Naive thymus-derived CD8-positive, alpha-beta T cell (primary cell): ENCODE measurements at regions not wholly inside any gene's neighbourhood (a gene's known extent, or its start where the extent isn't known, plus 50 kb on each side); places are given as distances from the start of the nearest gene placed in this dataset.
"Not testable (repeated sequence)": the region's sequence is repeated elsewhere in the genome, so short reads cannot be mapped to it uniquely, and the experiment has no call there.

Experiments
- ATAC-seq, 2 donors: fragments of 150-1000 bp; cut with Tn5 transposase in 1 of 2; sonication (Bioruptor Pico), chemical (Tn5 transposase) in 1 of 2; 1 replicate in 1 of 2; 2 replicates in 1 of 2; pipeline ENCODE4 v1.10.0; 2021; ENCODE audit warnings: mild to moderate bottlenecking in 2 of 2, moderate library complexity in 2 of 2
- POLR2A ChIA-PET: fragments of 350-600 bp; sonication (Branson Sonifier 250); formaldehyde crosslinking; loops from one replicate; lab custom pipeline; 2021; ENCODE audit warnings: antibody characterized with exemption; lab: Charles Lee
- DNase-seq, 10 donors: peaks; one replicate each; pipeline versions ENCODE4 v3.0.0 to v3.0.0-alpha.2; 2020 to 2022
- H3K27ac Mint-ChIP-seq, 10 donors: one replicate each; pipeline ENCODE4 v1.8.0; 2020 to 2022; ENCODE audit warnings: mild to moderate bottlenecking in 10 of 10, mixed read lengths in 10 of 10, moderate library complexity in 4 of 10, inconsistent platforms in 1 of 10
- H3K27me3 Mint-ChIP-seq, 5 donors: one replicate each; pipeline ENCODE4 v1.8.0; 2021 to 2022; ENCODE audit warnings: mixed read lengths in 5 of 5
- H3K36me3 Mint-ChIP-seq, 3 donors: one replicate each; pipeline ENCODE4 v1.8.0; 2020 to 2022; ENCODE audit warnings: mixed read lengths in 3 of 3, mild to moderate bottlenecking in 2 of 3, inconsistent platforms in 1 of 3
- H3K4me1 Mint-ChIP-seq, 4 donors: one replicate each; pipeline ENCODE4 v1.8.0; 2021 to 2022; ENCODE audit warnings: mixed read lengths in 4 of 4
- H3K4me3 Mint-ChIP-seq, 10 donors: one replicate each; pipeline ENCODE4 v1.8.0; 2020 to 2022; ENCODE audit warnings: mild to moderate bottlenecking in 10 of 10, mixed read lengths in 10 of 10, moderate library complexity in 6 of 10, inconsistent platforms in 1 of 10
- H3K9me3 Mint-ChIP-seq, 9 donors: one replicate each; pipeline ENCODE4 v1.8.0; 2020 to 2022; ENCODE audit warnings: mixed read lengths in 9 of 9, mild to moderate bottlenecking in 3 of 9, inconsistent platforms in 1 of 9, moderate library complexity in 1 of 9

- H3K36me3 Mint-ChIP-seq, result no peaks in the 10 kb centered on the region
- DNase-seq (no peak), ATAC-seq (no peak)
- H3K4me1 Mint-ChIP-seq, result no peaks in the 10 kb centered on the region
- no peak overlapping the region for H3K4me3 Mint-ChIP-seq
- H3K27me3 Mint-ChIP-seq, result no peaks in the 10 kb centered on the region
- POLR2A ChIA-PET, result no interaction called here
- no peaks in the 10 kb centered on the region for H3K9me3 Mint-ChIP-seq
- no peak overlapping the region for H3K27ac Mint-ChIP-seq
These were observed 227.8 kb downstream of the NRIP1 start for GRCh38 chr21:14836950-14837349.

- H3K36me3 Mint-ChIP-seq, result no peaks in the 10 kb centered on the region
- H3K4me3 Mint-ChIP-seq, result no peak overlapping the region
- H3K27me3 Mint-ChIP-seq, result no peaks in the 10 kb centered on the region
- ATAC-seq (no peak), DNase-seq (no peak)
- H3K9me3 Mint-ChIP-seq, result no peaks in the 10 kb centered on the region
- no peak overlapping the region for H3K27ac Mint-ChIP-seq
- POLR2A ChIA-PET, result no interaction called here
- H3K4me1 Mint-ChIP-seq, result no peaks in the 10 kb centered on the region
These were observed 231.0 kb downstream of the NRIP1 start for GRCh38 chr21:14833666-14834351.

GRCh38 chr21:14833241-14833640, 231.6 kb downstream of the NRIP1 start:
- ATAC-seq (no peak), DNase-seq (no peak)
- H3K4me1 Mint-ChIP-seq, result no peaks in the 10 kb centered on the region
- H3K27me3 Mint-ChIP-seq, result no peaks in the 10 kb centered on the region
- H3K36me3 Mint-ChIP-seq, result no peaks in the 10 kb centered on the region
- H3K4me3 Mint-ChIP-seq, result no peak overlapping the region
- H3K9me3 Mint-ChIP-seq, result no peaks in the 10 kb centered on the region
- no peak overlapping the region for H3K27ac Mint-ChIP-seq
- POLR2A ChIA-PET, result no interaction called here

DNA sequence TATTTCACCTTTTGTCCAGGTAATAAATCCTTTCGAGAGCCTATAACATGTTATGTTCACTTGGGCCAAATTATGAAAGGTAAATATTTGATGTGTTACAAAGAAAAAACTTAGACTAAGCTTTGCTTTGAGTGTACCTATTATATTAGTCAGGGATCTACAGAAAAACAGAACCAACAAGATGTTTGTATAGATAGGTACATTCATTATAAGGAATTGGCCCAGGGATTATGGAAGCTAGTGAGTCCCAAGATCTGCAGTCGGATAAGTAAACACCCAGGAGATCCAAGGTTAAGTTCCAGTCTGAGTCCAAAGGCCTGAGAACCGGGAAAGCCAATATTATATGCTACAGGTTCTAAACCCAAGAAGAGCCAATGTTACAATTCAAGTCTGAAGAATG, 234.5 kb downstream of the NRIP1 start:
- no peaks in the 10 kb centered on the region for H3K4me1 Mint-ChIP-seq
- no peaks in the 10 kb centered on the region for H3K27me3 Mint-ChIP-seq
- H3K27ac Mint-ChIP-seq, result no peak overlapping the region
- H3K9me3 Mint-ChIP-seq, result no peaks in the 10 kb centered on the region
- POLR2A ChIA-PET, result no interaction called here
- ATAC-seq (no peak), DNase-seq (no peak)
- no peaks in the 10 kb centered on the region for H3K36me3 Mint-ChIP-seq
- no peak overlapping the region for H3K4me3 Mint-ChIP-seq

GRCh38 chr21:14829685-14830084, 235.1 kb downstream of the NRIP1 start:
- POLR2A ChIA-PET, result no interaction called here
- Mint-ChIP-seq H3K4me1 (no peaks in the 10 kb centered on the region), H3K27ac (no peak overlapping the region), H3K36me3 (no peaks in the 10 kb centered on the region), H3K9me3 (no peaks in the 10 kb centered on the region), H3K27me3 (no peaks in the 10 kb centered on the region), H3K4me3 (no peak overlapping the region)
- ATAC-seq (no peak), DNase-seq (no peak)

- H3K4me1 Mint-ChIP-seq, result no peaks in the 10 kb centered on the region
- H3K27ac Mint-ChIP-seq, result no peak overlapping the region
- POLR2A ChIA-PET, result no interaction called here
- no peaks in the 10 kb centered on the region for H3K36me3 Mint-ChIP-seq
- DNase-seq, result no peak
- H3K9me3 Mint-ChIP-seq, result no peaks in the 10 kb centered on the region
- no peak for ATAC-seq
- no peak overlapping the region for H3K4me3 Mint-ChIP-seq
- no peaks in the 10 kb centered on the region for H3K27me3 Mint-ChIP-seq
These were observed 237.3 kb downstream of the NRIP1 start for GRCh38 chr21:14827468-14827867.

DNA sequence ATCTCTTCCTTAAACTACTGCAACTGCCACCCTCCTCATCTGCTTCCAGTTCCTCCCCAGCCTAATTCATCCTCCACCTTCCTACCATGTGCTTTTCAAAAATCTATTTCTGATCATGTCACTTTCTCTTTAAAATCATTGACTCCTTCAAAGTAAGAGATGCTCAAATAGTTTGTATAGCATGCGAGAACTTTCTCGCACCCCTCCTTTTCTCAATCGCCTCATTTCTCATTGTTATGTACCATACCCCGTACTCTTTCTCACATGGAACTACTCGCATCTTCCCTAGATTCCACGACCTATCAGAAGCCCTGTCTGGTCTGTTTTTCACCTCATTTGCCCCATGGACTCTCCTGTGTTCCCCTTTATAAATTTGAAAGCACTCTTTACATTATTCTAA, 238.2 kb downstream of the NRIP1 start:
- no peak for ATAC-seq

DNA sequence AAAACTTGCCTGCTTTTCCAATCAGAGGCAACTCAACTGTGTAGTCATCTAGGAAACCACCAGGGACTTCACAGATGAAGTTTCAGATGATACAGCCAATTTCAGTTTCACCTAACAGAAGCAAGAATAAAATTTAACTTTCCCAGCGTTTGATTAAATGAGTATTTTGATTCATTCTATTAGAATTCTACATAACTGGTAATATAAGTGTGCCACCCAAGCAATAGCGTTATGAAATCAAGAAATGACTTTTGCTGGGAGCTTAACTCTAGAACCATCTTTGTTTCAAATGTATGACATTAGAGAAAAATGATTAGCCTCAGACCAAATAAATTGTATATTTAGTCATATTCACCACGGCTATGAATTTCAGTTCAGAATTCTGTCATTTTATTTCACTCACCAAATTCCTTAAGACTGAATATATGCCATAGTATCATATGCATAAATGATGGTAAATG, 239.3 kb downstream of the NRIP1 start:
- Mint-ChIP-seq H3K4me1 (no peaks in the 10 kb centered on the region), H3K36me3 (no peaks in the 10 kb centered on the region), H3K9me3 (no peaks in the 10 kb centered on the region), H3K27me3 (no peaks in the 10 kb centered on the region), H3K4me3 (no peak overlapping the region), H3K27ac (no peak overlapping the region)
- POLR2A ChIA-PET, result no interaction called here
- ATAC-seq, result no peak
- no peak for DNase-seq

More for the DNA sequence above, 238.2 kb downstream of the NRIP1 start:
- Mint-ChIP-seq H3K9me3 (no peaks in the 10 kb centered on the region), H3K27me3 (no peaks in the 10 kb centered on the region), H3K27ac (no peak overlapping the region), H3K4me3 (no peak overlapping the region), H3K4me1 (no peaks in the 10 kb centered on the region), H3K36me3 (no peaks in the 10 kb centered on the region)
- no peak for DNase-seq
- POLR2A ChIA-PET, result no interaction called here

- no peak for DNase-seq
- ATAC-seq, result no peak
- Mint-ChIP-seq H3K36me3 (no peaks in the 10 kb centered on the region), H3K9me3 (no peaks in the 10 kb centered on the region), H3K4me3 (no peak overlapping the region), H3K27ac (no peak overlapping the region), H3K27me3 (no peaks in the 10 kb centered on the region), H3K4me1 (no peaks in the 10 kb centered on the region)
- POLR2A ChIA-PET, result no interaction called here
These were observed 240.7 kb downstream of the NRIP1 start for GRCh38 chr21:14824126-14824525.

- Mint-ChIP-seq H3K9me3 (peaks cover 0 to 6% (median 4%) of the 10 kb centered on the region in 9 donors), H3K27me3 (no peaks in the 10 kb centered on the region)
- POLR2A ChIA-PET, result no interaction called here
These were observed 247.5 kb downstream of the NRIP1 start for GRCh38 chr21:14817311-14817710.

DNA sequence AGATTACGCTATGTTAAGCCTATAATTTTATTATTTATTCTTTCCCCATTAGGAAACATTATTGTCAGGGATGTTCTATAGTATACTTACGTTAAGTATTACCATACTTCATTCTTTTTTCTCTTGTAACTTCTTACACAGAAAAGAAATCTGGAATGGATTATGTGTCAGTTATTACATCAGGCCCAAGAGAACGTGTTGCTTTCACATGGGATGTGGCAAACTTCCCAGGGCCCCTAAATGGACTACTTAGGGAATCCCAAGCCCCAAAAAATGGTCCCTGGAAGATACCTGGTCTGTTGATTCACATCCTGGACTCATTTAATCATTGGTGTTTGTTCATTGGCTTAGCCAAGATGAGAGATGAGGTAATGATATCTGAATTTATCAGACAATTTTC, 249.8 kb downstream of the NRIP1 start:
- Mint-ChIP-seq H3K27me3 (no peaks in the 10 kb centered on the region), H3K9me3 (peaks cover 0 to 20% (median 10%) of the 10 kb centered on the region in 9 donors), H3K4me3 (no peak overlapping the region), H3K36me3 (peaks cover 0 to 15% (median 0%) of the 10 kb centered on the region in 3 donors), H3K4me1 (peaks cover 0 to 8% (median 0%) of the 10 kb centered on the region in 4 donors), H3K27ac (no peak overlapping the region)
- ATAC-seq (no peak), DNase-seq (no peak)
- POLR2A ChIA-PET, result no interaction called here

More at GRCh38 chr21:14817311-14817710, 247.5 kb downstream of the NRIP1 start:
- Mint-ChIP-seq H3K4me3 (no peak overlapping the region), H3K4me1 (no peaks in the 10 kb centered on the region), H3K36me3 (peaks cover 0 to 4% (median 0%) of the 10 kb centered on the region in 3 donors), H3K27ac (no peak overlapping the region)
- DNase-seq (no peak), ATAC-seq (no peak)

DNA sequence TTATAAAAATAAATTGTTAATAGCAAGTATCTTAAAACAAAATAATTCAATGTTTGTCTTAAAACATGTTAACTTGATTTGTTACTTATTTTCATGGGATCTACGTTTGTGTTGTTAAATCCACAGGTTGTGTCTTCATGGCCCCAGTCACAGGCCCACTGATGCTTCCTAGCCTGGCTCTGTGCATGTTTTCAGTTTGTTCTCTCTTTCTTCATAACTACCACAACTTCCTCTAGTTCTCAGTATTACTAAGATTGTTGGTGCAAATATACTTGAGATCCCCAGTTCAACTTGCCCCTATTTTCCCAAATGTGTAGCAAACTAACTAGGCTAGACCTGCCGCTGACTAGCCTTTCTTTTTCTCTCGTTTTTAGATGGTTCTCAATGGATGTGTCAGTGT, 250.5 kb downstream of the NRIP1 start:
- Mint-ChIP-seq H3K4me1 (peaks cover 0 to 12% (median 0%) of the 10 kb centered on the region in 4 donors), H3K9me3 (peaks cover 0 to 20% (median 10%) of the 10 kb centered on the region in 9 donors), H3K27ac (no peak overlapping the region), H3K27me3 (no peaks in the 10 kb centered on the region), H3K4me3 (no peak overlapping the region), H3K36me3 (peaks cover 0 to 15% (median 0%) of the 10 kb centered on the region in 3 donors)
- DNase-seq (no peak), ATAC-seq (no peak)
- POLR2A ChIA-PET, result no interaction called here

DNA sequence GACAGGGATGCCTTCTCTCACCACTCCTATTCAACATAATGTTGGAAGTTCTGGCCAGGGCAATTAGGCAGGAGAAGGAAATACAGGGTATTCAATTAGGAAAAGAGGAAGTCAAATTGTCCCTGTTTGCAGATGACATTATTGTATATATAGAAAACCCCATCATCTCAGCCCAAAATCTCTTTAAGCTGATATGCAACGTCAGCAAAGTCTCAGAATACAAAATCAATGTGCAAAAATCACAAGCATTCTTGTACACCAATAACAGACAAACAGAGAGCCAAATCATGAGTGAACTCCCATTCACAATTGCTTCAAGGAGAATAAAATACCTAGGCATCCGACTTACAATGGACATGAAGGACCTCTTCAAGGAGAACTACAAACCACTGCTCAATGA, 258.1 kb upstream of the SAMSN1 start:
- peaks cover 5 to 29% (median 19%) of the 10 kb centered on the region in 9 donors for H3K9me3 Mint-ChIP-seq
- ATAC-seq, H3K27me3 Mint-ChIP-seq, H3K4me1 Mint-ChIP-seq, H3K4me3 Mint-ChIP-seq, DNase-seq, POLR2A ChIA-PET, H3K27ac Mint-ChIP-seq: not testable (repeated sequence)
- H3K36me3 Mint-ChIP-seq, result peaks cover 0 to 14% (median 8%) of the 10 kb centered on the region in 3 donors

DNA sequence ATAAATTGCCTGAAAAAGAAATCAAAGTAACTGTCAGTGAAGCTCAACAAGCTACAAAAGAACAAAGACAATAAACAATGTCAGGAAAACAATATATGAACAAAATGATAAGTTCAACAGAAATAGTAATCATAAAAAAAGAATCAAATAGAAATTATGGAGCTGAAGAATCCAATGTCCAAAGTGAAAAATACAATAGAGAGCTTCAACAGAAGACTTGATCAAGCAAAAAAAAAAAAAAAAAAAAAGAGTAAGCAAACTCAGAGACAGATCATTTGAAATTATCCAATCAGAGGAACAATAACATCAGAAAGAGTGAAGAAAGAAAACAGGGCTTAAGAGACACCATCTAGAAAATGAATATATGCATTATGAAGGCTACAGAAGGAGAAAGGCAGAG, 251.4 kb upstream of the SAMSN1 start:
- Mint-ChIP-seq H3K4me1 (no peaks in the 10 kb centered on the region), H3K27me3 (peaks cover 0 to 4% (median 3%) of the 10 kb centered on the region in 5 donors), H3K27ac (peak overlapping the region in 1 of 10 donors; percentile 79), H3K9me3 (peaks cover 17 to 52% (median 40%) of the 10 kb centered on the region in 9 donors), H3K36me3 (peaks cover 0 to 42% (median 9%) of the 10 kb centered on the region in 3 donors), H3K4me3 (no peak overlapping the region)
- DNase-seq (no peak), ATAC-seq (no peak)
- POLR2A ChIA-PET, result no interaction called here
